Fibroblast of pulmonary artery (primary cell): ENCODE measurements at regions not wholly inside any gene's neighbourhood (a gene's known extent, or its start where the extent isn't known, plus 50 kb on each side); places are given as distances from the start of the nearest gene placed in this dataset.
"Not testable (repeated sequence)": the region's sequence is repeated elsewhere in the genome, so short reads cannot be mapped to it uniquely, and the experiment has no call there.

Source experiments
- DNase-seq: peaks from one replicate; pipeline ENCODE4 v3.0.0-alpha.2; 2010; ENCODE audit warnings: low read depth
- H3K4me3 ChIP-seq: replicated peaks from 2 replicates; pipeline ENCODE4 v1.5.1; 2011; ENCODE audit warnings: low read depth, mild to moderate bottlenecking, control low read depth, low read length, moderate library complexity
- CTCF ChIP-seq: IDR thresholded peaks from 2 replicates; pipeline ENCODE4 v1.5.1; 2011; ENCODE audit warnings: mild to moderate bottlenecking, control low read depth, low read length, inconsistent platforms; ENCODE audit errors: missing control alignments

DNA sequence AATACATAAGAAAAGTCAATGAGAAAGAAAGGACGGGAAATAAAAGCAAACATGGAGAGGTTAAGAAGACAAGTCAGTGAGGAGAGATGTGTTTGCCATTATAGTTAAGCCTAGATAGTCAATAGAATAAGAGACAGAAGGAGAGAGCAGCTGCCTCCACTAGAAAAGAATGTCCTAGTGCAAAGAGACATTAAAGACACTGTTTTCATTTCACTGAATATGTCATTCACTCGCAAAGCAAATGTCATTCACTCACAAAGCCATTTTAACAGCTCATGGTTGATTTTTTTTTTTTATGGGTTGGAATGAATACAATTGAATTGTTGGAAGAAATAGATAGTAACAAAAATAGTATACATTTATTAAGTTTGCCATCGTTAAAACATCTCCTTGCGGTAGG lies 1007.6 kb downstream of the DNAJB9 start:
- DNase-seq, result no peak
- H3K4me3 ChIP-seq, result no peak overlapping the region
- no peak for TF ChIP-seq CTCF

GRCh38 chr7:109579901-109580300 lies 1010.2 kb downstream of the DNAJB9 start:
- no peak overlapping the region for H3K4me3 ChIP-seq
- TF ChIP-seq CTCF, result no peak
- DNase-seq, result no peak

DNA sequence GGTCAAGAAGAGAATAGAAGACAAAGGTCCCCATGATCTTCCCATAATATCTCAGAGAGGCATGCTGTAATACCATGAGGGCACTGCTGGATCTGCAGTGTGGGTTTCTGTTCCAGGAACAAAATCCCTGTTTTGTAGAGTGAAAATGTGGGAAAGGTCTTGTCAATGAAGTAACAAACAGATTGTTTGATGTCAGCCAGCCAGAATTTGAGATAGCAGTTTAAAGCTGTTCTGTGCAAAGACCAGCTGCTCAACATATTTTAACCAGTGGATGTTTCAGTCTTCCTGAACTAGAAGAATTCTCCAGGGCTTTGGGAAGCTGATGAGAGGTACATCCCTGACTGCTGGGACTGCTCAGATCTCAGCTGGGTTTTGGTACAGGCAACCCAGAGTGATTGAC lies 1012.5 kb downstream of the DNAJB9 start:
- no peak for TF ChIP-seq CTCF
- H3K4me3 ChIP-seq, result no peak overlapping the region
- no peak for DNase-seq

DNA sequence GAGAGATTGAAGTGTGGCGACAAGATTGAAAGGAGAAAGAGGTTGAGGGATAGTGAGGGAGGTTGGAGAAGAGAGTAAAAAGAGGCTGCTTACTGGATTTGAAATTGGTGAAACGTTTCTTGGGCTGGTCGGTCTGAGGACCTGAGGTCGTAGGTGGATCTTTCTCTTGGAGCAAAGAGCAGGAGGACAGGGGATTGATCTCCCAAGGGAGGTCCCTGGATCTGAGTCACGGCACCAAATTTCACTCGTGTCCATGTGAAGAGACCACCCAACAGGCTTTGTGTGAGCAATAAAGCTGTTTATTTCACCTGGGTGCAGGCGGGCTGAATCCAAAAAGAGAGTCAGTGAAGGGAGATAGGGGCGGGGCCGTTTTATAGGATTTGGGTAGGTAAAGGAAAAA lies 1027.3 kb downstream of the DNAJB9 start:
- DNase-seq, H3K4me3 ChIP-seq: not testable (repeated sequence)

DNA sequence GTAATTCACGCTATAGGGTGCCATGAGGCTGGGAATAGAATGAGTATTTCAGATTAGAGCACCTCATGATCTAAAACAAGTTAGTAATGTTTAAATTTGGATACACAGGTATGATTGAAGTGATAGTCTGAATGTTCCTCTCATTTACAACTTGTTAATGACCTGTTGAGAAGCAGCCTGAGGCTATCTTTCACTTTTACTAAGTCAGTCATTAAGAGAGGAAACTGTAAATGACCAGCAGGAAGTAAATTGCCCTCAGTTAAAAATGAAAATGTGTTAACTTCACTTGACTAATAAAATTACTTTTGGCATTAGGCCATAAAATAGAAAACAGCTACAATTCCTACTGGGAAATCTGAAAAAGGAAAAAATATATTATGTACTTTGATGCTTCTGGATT lies 1042.0 kb downstream of the DNAJB9 start:
- no peak overlapping the region for H3K4me3 ChIP-seq

DNA sequence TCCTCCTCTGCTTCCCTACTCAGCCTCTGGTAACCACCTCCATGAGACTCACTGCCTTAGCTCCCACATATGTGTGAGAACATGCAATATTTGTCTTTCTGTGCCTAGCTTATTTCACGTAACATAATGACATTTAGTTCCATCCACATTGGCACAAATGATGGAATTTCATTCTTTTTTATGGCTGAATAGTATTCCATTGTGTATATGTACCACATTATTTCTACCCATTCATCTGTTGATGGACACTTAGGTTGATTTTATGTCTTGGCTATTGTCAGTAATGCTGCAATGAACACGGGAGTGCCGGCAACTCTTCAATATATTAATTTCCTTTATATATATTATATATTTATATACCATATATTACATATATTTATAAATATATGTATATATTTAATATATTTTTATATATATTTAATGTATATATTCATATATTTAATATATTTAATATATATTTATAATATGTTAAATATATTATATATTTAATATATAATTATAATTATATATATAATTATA lies 1046.9 kb downstream of the DNAJB9 start:
- TF ChIP-seq CTCF, result no peak
- H3K4me3 ChIP-seq, result no peak overlapping the region
- no peak for DNase-seq

More for the DNA sequence above, 1042.0 kb downstream of the DNAJB9 start:
- no peak for TF ChIP-seq CTCF
- no peak for DNase-seq

GRCh38 chr7:109622320-109622719 lies 1052.6 kb downstream of the DNAJB9 start:
- DNase-seq, result no peak
- no peak for TF ChIP-seq CTCF
- H3K4me3 ChIP-seq, result no peak overlapping the region

- DNase-seq, H3K4me3 ChIP-seq: not testable (repeated sequence)
Observed at GRCh38 chr7:109632890-109633289, 1063.2 kb downstream of the DNAJB9 start.
